ENCODE measurements at regions not wholly inside any gene's neighbourhood (a gene's known extent, or its start where the extent isn't known, plus 50 kb on each side); places are given as distances from the start of the nearest gene placed in this dataset.

GRCh38 chr17:45578516-45579455 lies 88.3 kb upstream of the PLEKHM1 start:
- Histone ChIP-seq H2AFZ (ENCODE audit: low read length) (no peak overlapping the region), H3K9me3 (ENCODE audit: low read length) (no peaks in the 10 kb centered on the region), H3K4me2 (ENCODE audit: low read depth, low read length) (no peak overlapping the region), H4K20me1 (ENCODE audit: insufficient read depth, low read length) (no peaks in the 10 kb centered on the region; the same call in 1 of the 2 replicates), H3K9ac (ENCODE audit: insufficient read depth, low read depth, low read length) (no peak overlapping the region), H3K4me3 (replicated peaks in 1 of 3; ENCODE audit: insufficient read depth in 1 of 3, low read depth in 2 of 3, low read length in 3 of 3) (no peak overlapping the region), H3K79me2 (ENCODE audit: insufficient read depth, low read length) (peaks cover 89% of the 10 kb centered on the region), H3K36me3 (replicated peaks in 1 of 2; ENCODE audit: control insufficient read depth in 1 of 2, insufficient read depth in 2 of 2, low read length in 2 of 2) (peaks cover 2 to 4% of the 10 kb centered on the region in 2 experiments; a peak in 3 of 5 replicates), H3K4me1 (ENCODE audit: insufficient read depth, low read length) (peaks cover 47% of the 10 kb centered on the region), H3K27me3 (ENCODE audit: control insufficient read depth in 1 of 2, insufficient read depth in 2 of 2, low read length in 2 of 2) (no peaks in the 10 kb centered on the region), H3K27ac (ENCODE audit: extremely low read length, insufficient read depth, low read length) (no peak overlapping the region)
- in situ Hi-C loops (cut with HindIII; ENCODE audit: extremely low pct_ligation_motif_present, low pct_unique_long_range_greater_than_20kb) (loop anchor here (25.0 kb wide), 1 partner anchor 684 kb away; no protein-coding TSS in a partner anchor), intact Hi-C loops (cut with micrococcal nuclease; ENCODE audit: unreplicated experiment) (no loop called here)
- no TSS peak for BruUV-seq (replicated peaks)
- ChIA-PET CTCF (ENCODE audit: low intra/inter-chr PET ratio, low total read pairs) (no interaction called here), POLR2A (no interaction called here)
- DNase-seq (ENCODE audit: low spot score) = no peak
- no peak for ATAC-seq
- 96% methylated on average over 10 of the region's 10 CpGs for WGBS (ENCODE audit: low lambda C conversion rate)
- no peak for FAIRE-seq
- TF ChIP-seq ZNF318 (CRISPR knock-in tag; IDR thresholded peaks at IDR 0.05) (no peak), LCORL (IDR thresholded peaks at IDR 0.05) (no peak), LCORL (CRISPR knock-in tag; IDR thresholded peaks at IDR 0.05) (no peak), TBX2 (CRISPR knock-in tag; IDR thresholded peaks at IDR 0.05; ENCODE audit: borderline replicate concordance) (0 out of 2 replicates have a peak, but pooled peaks have one; percentile 25), ATF7 (IDR thresholded peaks at IDR 0.05) (0 out of 2 replicates have a peak, but pooled peaks have one; percentile 4), ATF7 (CRISPR knock-in tag; IDR thresholded peaks at IDR 0.05) (no peak), RBFOX2 (IDR thresholded peaks at IDR 0.05; ENCODE audit: low read depth, low read length) (no peak), ZBTB7B (CRISPR knock-in tag; IDR thresholded peaks at IDR 0.05) (no peak)
- TF ChIP-seq, protein P1, sequence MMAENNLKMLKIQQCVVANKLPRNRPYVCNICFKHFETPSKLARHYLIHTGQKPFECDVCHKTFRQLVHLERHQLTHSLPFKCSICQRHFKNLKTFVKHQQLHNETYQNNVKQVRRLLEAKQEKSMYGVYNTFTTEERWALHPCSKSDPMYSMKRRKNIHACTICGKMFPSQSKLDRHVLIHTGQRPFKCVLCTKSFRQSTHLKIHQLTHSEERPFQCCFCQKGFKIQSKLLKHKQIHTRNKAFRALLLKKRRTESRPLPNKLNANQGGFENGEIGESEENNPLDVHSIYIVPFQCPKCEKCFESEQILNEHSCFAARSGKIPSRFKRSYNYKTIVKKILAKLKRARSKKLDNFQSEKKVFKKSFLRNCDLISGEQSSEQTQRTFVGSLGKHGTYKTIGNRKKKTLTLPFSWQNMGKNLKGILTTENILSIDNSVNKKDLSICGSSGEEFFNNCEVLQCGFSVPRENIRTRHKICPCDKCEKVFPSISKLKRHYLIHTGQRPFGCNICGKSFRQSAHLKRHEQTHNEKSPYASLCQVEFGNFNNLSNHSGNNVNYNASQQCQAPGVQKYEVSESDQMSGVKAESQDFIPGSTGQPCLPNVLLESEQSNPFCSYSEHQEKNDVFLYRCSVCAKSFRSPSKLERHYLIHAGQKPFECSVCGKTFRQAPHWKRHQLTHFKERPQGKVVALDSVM (CRISPR knock-in tag; IDR thresholded peaks at IDR 0.05) = no peak
